Breast epithelium (tissue), 4 donors: ENCODE measurements at regions not wholly inside any gene's neighbourhood (a gene's known extent, or its start where the extent isn't known, plus 50 kb on each side); places are given as distances from the start of the nearest gene placed in this dataset.

Experiments
- DNase-seq, 2 donors: peaks; one replicate each; pipeline ENCODE4 v3.0.0-alpha.2; 2019; ENCODE audit warnings: low spot score in 2 of 2
- H3K27ac ChIP-seq, 2 donors: fragments of 200-600 bp; sonication (generic) in 1 of 2; one replicate each; pipeline ENCODE4 v1.5.1; 2016 to 2019; ENCODE audit warnings: mild to moderate bottlenecking in 1 of 2
- H3K27me3 ChIP-seq, 2 donors: fragments of 200-600 bp; sonication (generic) in 1 of 2; one replicate each; pipeline versions ENCODE4 v1.5.1 to v1.6.0; 2017 to 2019; ENCODE audit warnings: control low read depth in 1 of 2, mild to moderate bottlenecking in 1 of 2
- H3K36me3 ChIP-seq: fragments of 200-600 bp; one replicate; pipeline ENCODE4 v1.5.1; 2019
- H3K4me1 ChIP-seq, 2 donors: fragments of 200-600 bp; sonication (generic); one replicate each; pipeline ENCODE4 v1.5.1; 2016 to 2019; ENCODE audit warnings: control low read depth in 1 of 2
- H3K4me3 ChIP-seq, 3 donors: fragments of 200-600 bp; sonication (generic); 1 replicate in 2 of 3; 2 replicates in 1 of 3; pipeline ENCODE4 v1.5.1; 2016 to 2019; ENCODE audit warnings: mild to moderate bottlenecking in 3 of 3, moderate library complexity in 2 of 3
- H3K9me3 ChIP-seq, 2 donors: fragments of 200-600 bp; sonication (generic) in 1 of 2; one replicate each; pipeline ENCODE4 v1.5.1; 2016 to 2019; ENCODE audit warnings: control low read depth in 1 of 2
- POLR2A ChIP-seq: fragments of 450-650 bp; IDR thresholded peaks from one replicate; pipeline ENCODE4 v1.6.1; 2016; ENCODE audit warnings: antibody characterized with exemption, mild to moderate bottlenecking, moderate library complexity
- POLR2AphosphoS5 ChIP-seq, 3 donors: sonication (generic); formaldehyde crosslinking; IDR thresholded peaks; one replicate each; pipeline ENCODE4 v1.6.1; 2017; ENCODE audit warnings: antibody characterized with exemption in 3 of 3
- intact Hi-C: fragments of 100-400 bp; cut with DNase I; formaldehyde crosslinking; loops from one replicate; pipeline ENCODE4 v1.15.1; 2023; ENCODE audit warnings: low total_unique reads
- TF ChIP-seq, protein P1 (sequence below), 3 donors: fragments of 450-650 bp; IDR thresholded peaks; one replicate each; pipeline ENCODE4 v1.5.1; 2016 to 2017; ENCODE audit warnings: antibody characterized with exemption in 3 of 3, mild to moderate bottlenecking in 3 of 3, moderate library complexity in 3 of 3

- DNase-seq: no peak
- no peaks in the 10 kb centered on the region for H3K27me3 ChIP-seq
- no peaks in the 10 kb centered on the region for H3K36me3 ChIP-seq
These were observed 127.4 kb downstream of the MIAT start for GRCh38 chr22:26784772-26785171.

GRCh38 chr22:26785932-26786331, 128.5 kb downstream of the MIAT start:
- intact Hi-C loops: no loop called here
- DNase-seq: no peak
- no peaks in the 10 kb centered on the region for H3K36me3 ChIP-seq
- H3K4me3 ChIP-seq: no peak overlapping the region
- TF ChIP-seq POLR2A (no peak), POLR2AphosphoS5 (IDR thresholded peaks at IDR 0.05) (no peak)
- TF ChIP-seq, protein P1, sequence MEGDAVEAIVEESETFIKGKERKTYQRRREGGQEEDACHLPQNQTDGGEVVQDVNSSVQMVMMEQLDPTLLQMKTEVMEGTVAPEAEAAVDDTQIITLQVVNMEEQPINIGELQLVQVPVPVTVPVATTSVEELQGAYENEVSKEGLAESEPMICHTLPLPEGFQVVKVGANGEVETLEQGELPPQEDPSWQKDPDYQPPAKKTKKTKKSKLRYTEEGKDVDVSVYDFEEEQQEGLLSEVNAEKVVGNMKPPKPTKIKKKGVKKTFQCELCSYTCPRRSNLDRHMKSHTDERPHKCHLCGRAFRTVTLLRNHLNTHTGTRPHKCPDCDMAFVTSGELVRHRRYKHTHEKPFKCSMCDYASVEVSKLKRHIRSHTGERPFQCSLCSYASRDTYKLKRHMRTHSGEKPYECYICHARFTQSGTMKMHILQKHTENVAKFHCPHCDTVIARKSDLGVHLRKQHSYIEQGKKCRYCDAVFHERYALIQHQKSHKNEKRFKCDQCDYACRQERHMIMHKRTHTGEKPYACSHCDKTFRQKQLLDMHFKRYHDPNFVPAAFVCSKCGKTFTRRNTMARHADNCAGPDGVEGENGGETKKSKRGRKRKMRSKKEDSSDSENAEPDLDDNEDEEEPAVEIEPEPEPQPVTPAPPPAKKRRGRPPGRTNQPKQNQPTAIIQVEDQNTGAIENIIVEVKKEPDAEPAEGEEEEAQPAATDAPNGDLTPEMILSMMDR (IDR thresholded peaks at IDR 0.05): no peak
- no peaks in the 10 kb centered on the region for H3K27me3 ChIP-seq
- H3K4me1 ChIP-seq: no peaks in the 10 kb centered on the region
- no peaks in the 10 kb centered on the region for H3K9me3 ChIP-seq
- no peak overlapping the region for H3K27ac ChIP-seq

More at GRCh38 chr22:26784772-26785171, 127.4 kb downstream of the MIAT start:
- no peak overlapping the region for H3K4me3 ChIP-seq
- intact Hi-C loops: no loop called here
- no peak for TF ChIP-seq POLR2AphosphoS5 (IDR thresholded peaks at IDR 0.05)
- TF ChIP-seq, protein P1 (IDR thresholded peaks at IDR 0.05): no peak
- TF ChIP-seq POLR2A: no peak
- H3K27ac ChIP-seq: no peak overlapping the region
- H3K4me1 ChIP-seq: no peaks in the 10 kb centered on the region
- no peaks in the 10 kb centered on the region for H3K9me3 ChIP-seq

DNA sequence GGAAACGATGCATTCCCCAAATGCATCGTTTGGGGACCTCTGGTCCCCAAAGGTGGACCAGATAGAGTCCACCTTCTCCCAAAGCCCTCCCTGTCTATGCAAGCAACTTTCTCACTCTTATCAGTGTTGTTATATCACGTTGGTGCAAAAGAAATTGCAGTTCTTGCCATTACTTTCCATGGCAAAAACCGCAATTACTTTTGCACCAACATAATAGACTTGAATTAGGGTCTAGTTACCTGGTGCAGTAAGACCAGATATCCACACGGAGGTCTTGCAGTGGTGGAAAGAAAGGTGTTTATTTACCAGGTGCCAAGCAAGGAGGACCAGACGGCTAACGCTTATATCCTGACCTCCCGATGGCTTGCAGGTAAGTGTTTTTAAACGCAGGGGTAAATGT, 129.0 kb downstream of the MIAT start:
- Histone ChIP-seq H3K27ac (no peak overlapping the region), H3K4me1 (no peaks in the 10 kb centered on the region), H3K9me3 (no peaks in the 10 kb centered on the region), H3K36me3 (no peaks in the 10 kb centered on the region), H3K4me3 (no peak overlapping the region), H3K27me3 (no peaks in the 10 kb centered on the region)
- intact Hi-C loops: no loop called here
- TF ChIP-seq POLR2AphosphoS5 (IDR thresholded peaks at IDR 0.05) (no peak), POLR2A (no peak)
- no peak for DNase-seq

- Histone ChIP-seq H3K27ac (no peak overlapping the region), H3K27me3 (no peaks in the 10 kb centered on the region), H3K9me3 (no peaks in the 10 kb centered on the region), H3K4me3 (no peak overlapping the region), H3K4me1 (no peaks in the 10 kb centered on the region), H3K36me3 (no peaks in the 10 kb centered on the region)
- TF ChIP-seq, protein P1 (IDR thresholded peaks at IDR 0.05): no peak
- no peak for TF ChIP-seq POLR2A
- TF ChIP-seq POLR2AphosphoS5 (IDR thresholded peaks at IDR 0.05): no peak
- intact Hi-C loops: no loop called here
- no peak for DNase-seq
These were observed 132.6 kb downstream of the MIAT start for GRCh38 chr22:26789951-26790350.

DNA sequence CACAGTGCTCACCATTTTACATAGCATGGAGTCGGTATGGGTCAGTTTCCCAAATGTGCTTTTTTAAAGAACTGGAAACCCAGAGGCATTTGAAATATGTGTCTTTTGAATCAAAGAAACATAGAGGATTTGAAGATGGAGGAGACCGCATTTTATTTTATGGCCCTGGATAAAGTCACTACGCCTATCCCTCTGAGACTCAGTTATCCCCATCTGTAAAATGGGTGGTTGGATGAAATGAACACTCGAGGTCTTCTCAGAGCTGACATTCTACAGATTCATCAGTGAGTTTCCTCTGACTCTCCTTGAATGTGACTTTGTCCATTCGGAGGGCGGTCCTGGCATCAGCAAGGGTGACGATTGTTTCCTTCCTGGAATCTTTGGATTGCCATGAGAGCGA, 135.1 kb downstream of the MIAT start:
- H3K9me3 ChIP-seq: no peaks in the 10 kb centered on the region
- no peak overlapping the region for H3K27ac ChIP-seq
- no peak overlapping the region for H3K4me3 ChIP-seq
- intact Hi-C loops: no loop called here
- no peak for DNase-seq
- H3K4me1 ChIP-seq: no peaks in the 10 kb centered on the region
- H3K27me3 ChIP-seq: no peaks in the 10 kb centered on the region
- no peaks in the 10 kb centered on the region for H3K36me3 ChIP-seq
- TF ChIP-seq POLR2AphosphoS5 (IDR thresholded peaks at IDR 0.05): no peak
- TF ChIP-seq, protein P1 (IDR thresholded peaks at IDR 0.05): no peak
- TF ChIP-seq POLR2A: no peak

DNA sequence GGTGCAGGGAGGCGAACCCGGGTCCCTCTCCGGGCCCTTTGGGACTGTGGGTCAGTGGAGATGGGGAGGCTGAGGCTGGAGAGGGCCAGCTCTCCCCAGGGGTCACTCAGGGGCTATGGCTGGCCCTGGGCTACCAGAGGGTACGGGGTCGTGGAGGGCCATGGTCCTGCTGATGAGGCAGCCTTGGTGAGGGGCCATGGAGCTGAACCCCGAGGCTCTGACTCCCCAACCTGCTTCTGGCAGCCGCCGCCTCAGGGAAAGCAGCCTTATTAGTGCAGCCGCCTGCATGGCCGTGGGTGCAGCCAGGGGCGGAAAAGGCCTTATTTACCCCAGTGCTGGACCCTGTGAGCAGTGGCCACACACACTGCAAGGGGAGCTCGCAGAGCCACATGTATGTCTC, 139.4 kb downstream of the MIAT start:
- no peak overlapping the region for H3K4me3 ChIP-seq
- H3K27me3 ChIP-seq: no peaks in the 10 kb centered on the region
- no peak overlapping the region for H3K27ac ChIP-seq
- no peak for DNase-seq
- intact Hi-C loops: no loop called here
- no peaks in the 10 kb centered on the region for H3K36me3 ChIP-seq
- no peaks in the 10 kb centered on the region for H3K9me3 ChIP-seq
- H3K4me1 ChIP-seq: no peaks in the 10 kb centered on the region
- TF ChIP-seq, protein P1 (IDR thresholded peaks at IDR 0.05): no peak
- TF ChIP-seq POLR2AphosphoS5 (IDR thresholded peaks at IDR 0.05) (no peak), POLR2A (no peak)
